Astrocyte of the cerebellum (primary cell): ENCODE measurements at regions not wholly inside any gene's neighbourhood (a gene's known extent, or its start where the extent isn't known, plus 50 kb on each side); places are given as distances from the start of the nearest gene placed in this dataset.

ENCODE experiments used
- DNase-seq: peaks from one replicate; pipeline ENCODE4 v3.0.0-alpha.2; 2011; ENCODE audit warnings: low read depth
- H3K4me3 ChIP-seq: 2 replicates; pipeline ENCODE4 v1.5.1; 2011; ENCODE audit warnings: mild to moderate bottlenecking, low read depth, low read length, moderate library complexity
- in situ Hi-C: cut with HindIII; loops from 2 replicates; pipeline ENCODE4 v1.10.0; 2017; ENCODE audit warnings: low sequenced_read_pairs
- TF ChIP-seq, protein P1 (sequence below): IDR thresholded peaks from 2 replicates; pipeline ENCODE4 v1.5.1; 2012; ENCODE audit warnings: low read length, low read depth, moderate library complexity, mild to moderate bottlenecking; ENCODE audit errors: missing control alignments

- TF ChIP-seq, protein P1, sequence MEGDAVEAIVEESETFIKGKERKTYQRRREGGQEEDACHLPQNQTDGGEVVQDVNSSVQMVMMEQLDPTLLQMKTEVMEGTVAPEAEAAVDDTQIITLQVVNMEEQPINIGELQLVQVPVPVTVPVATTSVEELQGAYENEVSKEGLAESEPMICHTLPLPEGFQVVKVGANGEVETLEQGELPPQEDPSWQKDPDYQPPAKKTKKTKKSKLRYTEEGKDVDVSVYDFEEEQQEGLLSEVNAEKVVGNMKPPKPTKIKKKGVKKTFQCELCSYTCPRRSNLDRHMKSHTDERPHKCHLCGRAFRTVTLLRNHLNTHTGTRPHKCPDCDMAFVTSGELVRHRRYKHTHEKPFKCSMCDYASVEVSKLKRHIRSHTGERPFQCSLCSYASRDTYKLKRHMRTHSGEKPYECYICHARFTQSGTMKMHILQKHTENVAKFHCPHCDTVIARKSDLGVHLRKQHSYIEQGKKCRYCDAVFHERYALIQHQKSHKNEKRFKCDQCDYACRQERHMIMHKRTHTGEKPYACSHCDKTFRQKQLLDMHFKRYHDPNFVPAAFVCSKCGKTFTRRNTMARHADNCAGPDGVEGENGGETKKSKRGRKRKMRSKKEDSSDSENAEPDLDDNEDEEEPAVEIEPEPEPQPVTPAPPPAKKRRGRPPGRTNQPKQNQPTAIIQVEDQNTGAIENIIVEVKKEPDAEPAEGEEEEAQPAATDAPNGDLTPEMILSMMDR: peak; percentile 66
- in situ Hi-C loops: no loop called here
- H3K4me3 ChIP-seq: no peak overlapping the region
- peak; percentile 48 for DNase-seq
Measured at GRCh38 chr14:30443368-30444007, 115.5 kb upstream of the G2E3 start.

GRCh38 chr14:30444451-30444850 lies 114.5 kb upstream of the G2E3 start:
- TF ChIP-seq, protein P1: no peak
- in situ Hi-C loops: no loop called here
- no peak for DNase-seq
- H3K4me3 ChIP-seq: no peak overlapping the region

GRCh38 chr14:30445011-30445793 lies 113.8 kb upstream of the G2E3 start:
- TF ChIP-seq, protein P1: no peak
- no peak for DNase-seq
- no peak overlapping the region for H3K4me3 ChIP-seq
- in situ Hi-C loops: no loop called here

GRCh38 chr14:30445852-30446251 lies 113.1 kb upstream of the G2E3 start:
- in situ Hi-C loops: no loop called here
- no peak for DNase-seq
- TF ChIP-seq, protein P1: no peak

DNA sequence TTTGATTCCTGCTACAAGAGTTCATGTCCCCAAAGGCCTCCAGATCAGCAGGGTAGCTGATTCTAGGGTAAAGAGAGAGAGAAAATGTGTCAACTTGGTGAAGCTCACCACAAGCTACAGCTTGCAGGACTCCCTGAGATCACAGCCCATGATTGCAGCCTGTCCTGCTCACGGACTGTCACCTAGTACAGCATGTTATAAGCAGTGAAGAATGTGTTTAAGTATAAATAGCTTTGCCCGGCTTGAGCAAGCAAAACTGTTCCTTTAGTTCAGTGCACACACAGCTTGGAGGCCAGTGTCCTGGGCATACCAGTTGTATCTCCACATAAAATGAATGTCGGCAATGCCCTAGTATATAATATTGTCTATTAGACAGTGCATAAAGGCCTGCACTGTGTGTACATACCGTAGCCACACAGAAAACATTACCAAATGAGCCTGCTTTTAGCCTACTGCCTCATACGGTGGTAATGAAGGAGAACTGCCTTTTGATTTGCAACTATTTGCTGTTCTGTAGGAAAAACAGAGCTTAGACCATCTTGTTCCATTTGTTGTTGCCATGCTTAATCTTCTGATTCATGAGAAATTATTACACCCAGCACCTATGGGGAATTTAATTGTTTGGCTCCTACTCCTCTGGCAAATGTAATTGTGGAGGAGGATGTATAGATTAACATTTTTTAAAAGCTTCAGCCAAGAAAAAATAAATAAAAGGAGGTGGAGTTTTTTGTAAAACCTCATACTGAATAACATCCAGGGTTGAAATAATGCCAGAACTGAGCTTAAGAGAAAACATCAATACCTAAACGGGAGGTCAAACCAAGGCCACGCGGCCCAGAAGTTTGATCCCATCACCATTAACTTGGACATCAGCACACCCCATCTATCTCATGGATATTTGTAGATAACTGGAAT lies 108.1 kb upstream of the G2E3 start:
- H3K4me3 ChIP-seq: no peak overlapping the region
- in situ Hi-C loops: no loop called here
- TF ChIP-seq, protein P1: no peak
- no peak for DNase-seq

More at GRCh38 chr14:30445852-30446251, 113.1 kb upstream of the G2E3 start:
- no peak overlapping the region for H3K4me3 ChIP-seq

DNA sequence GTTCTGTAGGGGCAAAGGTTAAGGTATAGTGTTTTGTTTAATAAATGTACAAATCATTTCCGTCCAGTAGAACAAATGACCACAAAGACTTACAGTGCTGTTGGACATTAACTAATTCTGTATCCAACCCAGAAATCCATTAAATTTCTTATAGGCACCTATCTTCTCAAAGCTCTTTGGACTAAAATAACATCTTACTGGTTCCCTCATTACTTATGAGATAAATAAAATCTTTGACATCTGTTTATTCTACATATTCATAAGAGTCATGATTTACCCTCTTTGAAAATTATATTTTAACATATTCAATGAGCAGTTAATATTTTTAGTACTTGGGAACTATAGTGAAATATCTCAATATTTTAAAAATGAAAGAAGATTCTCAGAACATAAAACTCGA lies 102.7 kb upstream of the G2E3 start:
- TF ChIP-seq, protein P1: no peak
- in situ Hi-C loops: no loop called here
- no peak overlapping the region for H3K4me3 ChIP-seq
- no peak for DNase-seq
